ENCODE measurements at regions not wholly inside any gene's neighbourhood (a gene's known extent, or its start where the extent isn't known, plus 50 kb on each side); places are given as distances from the start of the nearest gene placed in this dataset.

DNA sequence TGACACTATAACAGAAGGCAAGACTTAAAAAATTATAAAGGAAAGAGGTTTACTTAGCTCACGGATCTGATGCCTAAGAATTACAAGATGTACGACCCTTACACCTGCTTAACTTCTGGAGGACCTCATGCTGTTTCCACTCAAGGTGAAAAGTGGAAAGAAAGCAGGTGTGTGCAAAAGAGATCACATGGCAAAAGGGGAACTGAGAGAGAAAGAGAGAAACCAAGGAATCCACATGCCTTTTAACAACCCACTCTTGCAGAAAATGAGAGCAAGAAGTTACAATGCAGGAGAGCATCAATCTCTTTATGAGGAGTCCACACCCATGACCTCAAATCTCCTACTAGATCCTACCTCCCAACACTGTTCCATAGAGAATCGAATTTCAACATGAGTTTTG is 2382.2 kb downstream of the TP53TG3F start (continued):
- TF ChIP-seq ZBTB20 (tag by site-specific recombination; IDR thresholded peaks at IDR 0.05) (no peak), ZNF707 (tag by site-specific recombination; IDR thresholded peaks at IDR 0.05) (no peak), ZNF426 (tag by site-specific recombination; IDR thresholded peaks at IDR 0.05) (no peak)

DNA sequence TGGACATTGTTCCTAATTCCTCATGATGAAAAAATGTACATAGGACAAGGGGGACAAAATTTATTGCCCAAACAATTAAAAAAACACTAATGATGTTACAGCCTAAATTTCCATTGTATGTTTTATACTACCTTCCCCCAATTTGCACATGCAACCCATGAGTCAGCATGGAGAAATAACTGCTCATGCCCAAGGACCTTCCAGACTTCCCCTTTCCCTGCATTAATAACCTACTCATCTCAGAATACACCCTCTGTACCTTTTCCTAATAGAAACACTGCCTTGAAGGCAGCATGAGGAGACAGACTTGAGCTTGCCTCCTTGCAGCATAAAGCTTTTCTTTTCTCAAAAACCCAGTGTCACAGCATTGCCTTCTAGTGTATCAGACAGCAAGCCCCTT is 2402.8 kb downstream of the TP53TG3F start:
- TF ChIP-seq ZNF529 (tag by site-specific recombination; IDR thresholded peaks at IDR 0.05; ENCODE audit: insufficient replicate concordance), result no peak
- TF ChIP-seq, protein P1, sequence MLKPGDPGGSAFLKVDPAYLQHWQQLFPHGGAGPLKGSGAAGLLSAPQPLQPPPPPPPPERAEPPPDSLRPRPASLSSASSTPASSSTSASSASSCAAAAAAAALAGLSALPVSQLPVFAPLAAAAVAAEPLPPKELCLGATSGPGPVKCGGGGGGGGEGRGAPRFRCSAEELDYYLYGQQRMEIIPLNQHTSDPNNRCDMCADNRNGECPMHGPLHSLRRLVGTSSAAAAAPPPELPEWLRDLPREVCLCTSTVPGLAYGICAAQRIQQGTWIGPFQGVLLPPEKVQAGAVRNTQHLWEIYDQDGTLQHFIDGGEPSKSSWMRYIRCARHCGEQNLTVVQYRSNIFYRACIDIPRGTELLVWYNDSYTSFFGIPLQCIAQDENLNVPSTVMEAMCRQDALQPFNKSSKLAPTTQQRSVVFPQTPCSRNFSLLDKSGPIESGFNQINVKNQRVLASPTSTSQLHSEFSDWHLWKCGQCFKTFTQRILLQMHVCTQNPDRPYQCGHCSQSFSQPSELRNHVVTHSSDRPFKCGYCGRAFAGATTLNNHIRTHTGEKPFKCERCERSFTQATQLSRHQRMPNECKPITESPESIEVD (tag by site-specific recombination; IDR thresholded peaks at IDR 0.05), result no peak
- no peaks in the 10 kb centered on the region for H3K4me1 ChIP-seq (ENCODE audit: control insufficient read depth, insufficient read depth, low read length)
- H3K36me3 ChIP-seq (ENCODE audit: control insufficient read depth in 2 of 2, insufficient read depth in 1 of 2, low read length in 2 of 2), result no peaks in the 10 kb centered on the region
- ChIA-PET POLR2A (no interaction called here), CTCF (no interaction called here)
- H3K4me3 ChIP-seq (ENCODE audit: low read depth, low read length), result no peak overlapping the region
- no peak overlapping the region for H3K27ac ChIP-seq (ENCODE audit: extremely low read depth, low read depth, low read length)
- H3K9me3 ChIP-seq (ENCODE audit: control insufficient read depth, insufficient read depth, low read depth, low read length), result no peaks in the 10 kb centered on the region

GRCh38 chr16:35868630-35869029 is 2409.2 kb downstream of the TP53TG3F start:
- POLR2A ChIA-PET, result no interaction called here
- TF ChIP-seq ZNF639 (tag by site-specific recombination; IDR thresholded peaks at IDR 0.05) (no peak), YY2 (tag by site-specific recombination; IDR thresholded peaks at IDR 0.05) (no peak), REST (tag by site-specific recombination; IDR thresholded peaks at IDR 0.05) (no peak), GLIS1 (tag by site-specific recombination; IDR thresholded peaks at IDR 0.05) (no peak), ZNF555 (tag by site-specific recombination; conservative IDR thresholded peaks at IDR 0.05) (no peak), ZBTB20 (tag by site-specific recombination; IDR thresholded peaks at IDR 0.05) (no peak), ZNF776 (tag by site-specific recombination; IDR thresholded peaks at IDR 0.05; ENCODE audit: borderline replicate concordance) (no peak), ZNF133 (tag by site-specific recombination; IDR thresholded peaks at IDR 0.05) (no peak), ZNF324 (tag by site-specific recombination; IDR thresholded peaks at IDR 0.05) (no peak), ZNF704 (tag by site-specific recombination; IDR thresholded peaks at IDR 0.05) (no peak), MYNN (tag by site-specific recombination; IDR thresholded peaks at IDR 0.05; ENCODE audit: borderline replicate concordance) (no peak)
- TF ChIP-seq, protein P2, sequence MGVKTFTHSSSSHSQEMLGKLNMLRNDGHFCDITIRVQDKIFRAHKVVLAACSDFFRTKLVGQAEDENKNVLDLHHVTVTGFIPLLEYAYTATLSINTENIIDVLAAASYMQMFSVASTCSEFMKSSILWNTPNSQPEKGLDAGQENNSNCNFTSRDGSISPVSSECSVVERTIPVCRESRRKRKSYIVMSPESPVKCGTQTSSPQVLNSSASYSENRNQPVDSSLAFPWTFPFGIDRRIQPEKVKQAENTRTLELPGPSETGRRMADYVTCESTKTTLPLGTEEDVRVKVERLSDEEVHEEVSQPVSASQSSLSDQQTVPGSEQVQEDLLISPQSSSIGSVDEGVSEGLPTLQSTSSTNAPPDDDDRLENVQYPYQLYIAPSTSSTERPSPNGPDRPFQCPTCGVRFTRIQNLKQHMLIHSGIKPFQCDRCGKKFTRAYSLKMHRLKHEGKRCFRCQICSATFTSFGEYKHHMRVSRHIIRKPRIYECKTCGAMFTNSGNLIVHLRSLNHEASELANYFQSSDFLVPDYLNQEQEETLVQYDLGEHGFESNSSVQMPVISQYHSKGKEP (tag by site-specific recombination; IDR thresholded peaks at IDR 0.05), result no peak
- CTCF ChIA-PET, result no interaction called here

More at GRCh38 chr16:35868630-35869029, 2409.2 kb downstream of the TP53TG3F start:
- Histone ChIP-seq H3K27ac (ENCODE audit: extremely low read depth, low read depth, low read length) (no peak overlapping the region), H3K36me3 (ENCODE audit: control insufficient read depth in 2 of 2, insufficient read depth in 1 of 2, low read length in 2 of 2) (no peaks in the 10 kb centered on the region), H3K4me3 (ENCODE audit: low read depth, low read length) (no peak overlapping the region), H3K4me1 (ENCODE audit: control insufficient read depth, insufficient read depth, low read length) (no peaks in the 10 kb centered on the region), H3K9me3 (ENCODE audit: control insufficient read depth, insufficient read depth, low read depth, low read length) (no peaks in the 10 kb centered on the region)
